GM18858 (cell line): ENCODE measurements at regions not wholly inside any gene's neighbourhood (a gene's known extent, or its start where the extent isn't known, plus 50 kb on each side); places are given as distances from the start of the nearest gene placed in this dataset.

Source experiments
- ATAC-seq: cut with Tn5 transposase; IDR thresholded peaks from one replicate; pipeline ENCODE4 v1.9.1; 2021; ENCODE audit not compliant: unreplicated experiment

GRCh38 chr16:17877821-17878360, 407.1 kb upstream of the XYLT1 start:
- ATAC-seq: no peak

DNA sequence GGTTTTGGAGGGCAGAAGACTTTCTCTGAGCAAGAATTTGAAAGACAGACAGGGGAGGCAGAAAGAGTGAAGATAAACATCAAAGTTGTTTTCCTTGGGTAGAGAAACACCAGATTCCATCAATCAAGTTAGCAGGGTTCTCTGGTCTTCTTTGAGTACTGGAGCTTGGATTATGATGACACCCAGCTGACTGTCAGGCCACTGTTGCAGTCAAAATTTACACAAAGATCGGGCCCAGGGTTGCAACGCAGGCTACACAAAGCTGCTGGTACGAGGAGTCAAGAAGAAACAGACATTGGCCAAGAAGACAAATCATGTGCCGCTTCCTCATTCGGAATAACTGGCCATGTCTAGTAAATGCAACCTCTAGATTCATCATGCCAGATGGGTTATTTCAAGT, 396.2 kb upstream of the XYLT1 start:
- ATAC-seq: no peak

DNA sequence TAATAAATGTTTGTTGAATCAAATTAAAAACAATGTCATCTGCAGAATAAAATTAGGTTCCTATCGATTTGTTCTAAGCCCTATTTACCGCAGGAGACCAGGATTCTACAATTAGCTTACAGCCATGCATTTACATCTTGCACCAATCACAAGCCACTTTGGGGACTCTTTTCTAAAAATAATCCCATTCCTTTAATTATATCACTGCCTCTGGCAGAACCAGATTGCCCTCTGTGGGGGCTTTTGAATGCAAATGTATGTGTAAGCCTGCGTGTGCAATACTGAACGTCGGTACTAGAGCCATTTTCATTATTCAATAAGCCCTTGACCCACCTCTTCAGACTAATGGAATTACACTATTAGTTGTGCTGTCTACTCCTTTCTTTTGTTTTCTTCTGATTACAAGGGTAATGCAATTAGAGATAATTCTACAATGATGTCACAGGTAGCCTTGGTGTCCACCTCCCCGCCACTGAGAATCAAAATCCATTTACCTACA, 391.3 kb upstream of the XYLT1 start:
- ATAC-seq: no peak

GRCh38 chr16:17858061-17858460, 387.3 kb upstream of the XYLT1 start:
- ATAC-seq: no peak

- ATAC-seq: no peak
Observed at GRCh38 chr16:17853958-17854357, 383.2 kb upstream of the XYLT1 start.

DNA sequence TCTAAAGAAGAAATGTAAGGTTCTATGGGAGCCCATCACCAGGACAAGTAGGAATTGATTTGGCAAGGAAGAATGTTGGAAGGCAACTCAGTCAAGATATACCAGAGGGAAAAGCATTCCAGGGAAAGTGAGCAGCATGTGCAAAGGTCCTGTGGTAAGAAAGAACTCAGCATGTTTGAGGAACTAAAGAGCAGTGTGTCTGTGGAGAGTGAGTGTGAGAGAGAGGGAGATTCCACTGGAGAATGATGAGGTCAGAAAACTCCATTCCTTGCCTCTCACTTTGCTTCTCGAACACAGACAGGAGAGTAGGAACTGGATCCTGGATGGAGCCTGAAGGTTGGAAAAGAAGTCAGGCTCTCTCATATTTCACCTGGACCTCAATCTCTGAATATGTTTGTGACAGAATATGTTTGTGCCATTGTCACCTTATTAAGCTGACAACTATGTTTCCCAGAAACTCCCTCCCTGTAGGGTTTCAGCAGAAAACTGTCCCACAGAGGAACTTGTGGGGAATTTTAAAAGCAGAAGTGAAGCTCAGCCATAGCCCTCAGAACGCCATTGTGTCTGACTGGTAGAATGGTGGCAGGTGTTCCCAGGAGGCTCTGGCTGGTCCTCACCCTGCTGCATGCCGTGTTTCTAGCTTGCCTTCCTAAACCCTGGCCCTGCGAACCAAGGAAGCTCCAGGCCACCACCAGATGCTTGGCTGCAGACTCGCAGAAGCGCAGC, 382.4 kb upstream of the XYLT1 start:
- no peak for ATAC-seq

DNA sequence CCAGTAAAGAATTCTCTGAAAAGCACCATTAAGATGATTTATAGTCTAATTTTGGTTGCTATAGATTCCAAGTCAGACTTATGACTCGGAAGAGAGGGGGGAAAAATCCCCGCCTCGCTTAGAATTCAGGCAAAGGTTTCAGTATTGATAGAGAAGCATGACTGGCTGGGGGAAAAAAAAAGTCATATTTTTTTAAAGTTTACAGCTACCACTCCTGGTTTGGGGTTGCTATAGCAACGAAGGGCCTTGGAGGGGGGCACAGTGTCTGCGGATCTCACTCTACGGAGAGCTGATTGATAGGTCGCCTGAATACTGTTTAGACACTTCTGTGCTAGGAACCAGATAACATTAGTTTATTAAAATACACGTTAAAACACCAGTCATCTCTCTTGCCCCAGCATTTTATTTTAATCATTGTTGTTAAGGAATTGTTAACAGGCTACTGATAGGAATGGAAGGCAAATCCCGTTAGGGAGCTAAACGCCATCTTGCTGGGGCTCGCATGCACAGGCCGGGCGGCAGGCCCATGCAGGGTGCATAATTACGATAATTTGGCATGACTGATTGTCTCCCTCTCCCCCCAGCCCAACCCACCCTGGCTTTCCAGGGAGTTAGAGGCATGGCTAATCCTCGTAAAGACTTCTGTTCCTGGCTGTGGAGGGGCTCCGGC, 380.0 kb upstream of the XYLT1 start:
- no peak for ATAC-seq

DNA sequence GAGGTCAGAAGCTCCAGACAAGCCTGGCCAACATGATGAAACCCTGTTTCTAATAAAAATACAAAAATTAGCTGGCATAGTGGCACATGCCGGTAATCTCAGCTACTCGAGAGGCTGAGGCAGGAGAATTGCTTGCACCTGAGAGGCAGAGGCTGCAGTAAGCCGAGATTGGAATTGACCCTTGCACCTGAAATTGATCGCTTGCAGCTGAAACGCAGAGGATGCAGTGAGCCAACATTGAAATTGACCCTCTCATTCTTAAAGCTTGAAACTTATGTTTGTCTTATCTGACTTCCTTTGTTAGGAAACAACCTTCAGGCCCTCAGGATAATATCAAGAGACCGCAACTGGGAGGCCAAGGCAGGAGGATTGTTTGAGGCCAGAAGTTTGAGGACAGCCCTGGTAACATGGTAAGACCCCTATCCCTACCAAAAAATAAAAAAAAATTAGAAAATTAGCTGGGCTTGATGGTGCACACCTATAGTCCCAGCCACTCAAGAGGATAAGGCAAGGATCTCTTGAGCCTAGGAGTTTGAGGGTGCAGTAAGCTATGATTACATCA, 376.6 kb upstream of the XYLT1 start:
- no peak for ATAC-seq

GRCh38 chr16:17846030-17846429, 375.3 kb upstream of the XYLT1 start:
- no peak for ATAC-seq

DNA sequence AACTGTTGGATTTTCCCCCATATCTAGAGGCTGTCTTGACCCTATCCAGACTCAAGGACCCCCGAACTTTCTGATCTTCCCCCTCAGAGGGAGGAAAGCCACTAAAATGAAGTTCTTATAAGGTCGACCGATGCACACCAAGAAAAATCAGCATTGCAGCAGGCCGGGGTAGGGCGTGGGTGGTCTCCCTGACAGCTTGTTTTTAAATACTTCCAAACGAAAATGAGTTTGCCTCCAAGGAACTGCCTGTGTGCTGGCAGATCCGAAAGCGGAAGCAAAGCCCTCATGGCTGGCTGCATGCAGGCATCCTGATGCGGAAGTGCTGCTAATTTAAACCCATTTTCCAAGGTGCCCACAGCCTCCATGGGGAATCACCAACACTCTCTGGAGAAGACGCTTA, 374.3 kb upstream of the XYLT1 start:
- no peak for ATAC-seq

- ATAC-seq: no peak
Observed at GRCh38 chr16:17843905-17844304, 373.1 kb upstream of the XYLT1 start.

- no peak for ATAC-seq
Observed at GRCh38 chr16:17839907-17840306, 369.1 kb upstream of the XYLT1 start.

- no peak for ATAC-seq
Observed at GRCh38 chr16:17839272-17839671, 368.5 kb upstream of the XYLT1 start.

DNA sequence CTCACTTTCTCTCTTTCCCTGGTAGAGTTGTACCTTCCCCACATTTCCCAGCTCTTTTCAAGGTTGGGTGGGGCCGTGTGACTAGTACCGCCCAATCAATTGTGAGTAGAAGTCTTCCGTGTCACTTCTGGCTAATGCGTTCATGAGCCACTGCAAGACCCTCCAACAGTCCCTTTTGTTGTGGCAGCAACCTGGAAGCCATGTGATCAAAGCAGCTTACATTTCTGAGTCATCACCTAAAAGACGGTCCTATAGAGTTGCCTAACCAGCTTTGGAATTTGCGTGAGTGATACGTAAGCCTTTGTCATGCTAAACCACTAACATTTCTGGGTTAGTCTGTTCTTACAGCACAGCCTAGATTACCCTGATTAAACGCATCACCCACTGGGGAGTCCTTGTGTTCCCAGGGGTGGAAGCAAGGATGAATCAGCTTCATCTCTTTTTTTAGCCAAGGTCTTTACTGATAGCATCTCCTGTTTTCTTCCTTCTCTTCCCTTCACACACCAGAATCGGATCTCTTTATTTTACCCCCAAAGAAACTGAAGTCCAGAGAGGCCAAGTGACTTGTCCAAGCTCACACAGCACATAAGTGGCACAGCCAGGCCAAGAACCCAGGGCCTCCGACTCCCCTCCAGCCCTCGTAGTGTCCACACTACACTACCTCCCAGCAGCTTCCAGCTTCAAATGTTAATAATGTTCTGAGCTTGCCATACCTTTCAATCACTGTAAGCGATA, 366.3 kb upstream of the XYLT1 start:
- ATAC-seq: no peak

GRCh38 chr16:17835118-17835876, 364.5 kb upstream of the XYLT1 start:
- no peak for ATAC-seq

DNA sequence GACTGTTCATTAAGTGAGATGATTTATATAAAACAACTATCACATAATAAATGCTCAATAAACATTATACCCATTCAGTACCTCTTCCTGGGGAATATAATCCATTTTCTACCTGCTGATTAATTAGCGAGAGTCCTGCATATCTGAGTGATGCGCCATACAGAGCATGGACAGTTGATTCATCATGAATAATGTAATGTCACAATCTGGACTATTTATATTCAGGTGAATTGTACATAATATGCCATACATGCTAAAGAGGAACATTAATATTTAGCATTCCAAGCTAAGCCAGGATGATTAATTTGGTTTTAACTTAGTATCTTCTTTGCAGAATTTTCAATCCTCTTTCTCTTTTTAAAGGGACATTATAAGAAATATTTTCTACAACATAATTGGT, 362.0 kb upstream of the XYLT1 start:
- ATAC-seq: no peak

DNA sequence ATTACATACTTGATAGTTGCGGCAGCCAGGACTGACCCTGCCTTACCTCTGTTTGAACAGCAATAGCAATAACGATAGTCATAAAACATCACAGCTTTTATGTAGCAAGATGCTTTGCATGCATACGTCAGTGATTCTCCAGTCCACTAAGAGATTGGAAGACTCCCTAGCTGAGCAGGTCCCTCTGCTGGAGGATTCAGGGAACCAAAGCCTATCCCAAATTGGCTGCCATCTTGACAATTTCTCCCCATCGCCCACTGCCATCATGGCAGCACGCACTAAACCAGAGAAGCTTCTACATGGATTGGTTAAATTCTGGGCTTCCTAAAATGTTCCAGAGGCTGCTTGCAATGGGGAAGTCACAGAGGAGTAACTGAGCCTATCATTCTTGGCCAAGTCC, 360.6 kb upstream of the XYLT1 start:
- no peak for ATAC-seq

GRCh38 chr16:17830651-17831050, 359.9 kb upstream of the XYLT1 start:
- ATAC-seq: no peak

GRCh38 chr16:17829811-17830210, 359.1 kb upstream of the XYLT1 start:
- no peak for ATAC-seq

GRCh38 chr16:17828012-17828411, 357.3 kb upstream of the XYLT1 start:
- ATAC-seq: no peak

- no peak for ATAC-seq
Observed at GRCh38 chr16:17827313-17827712, 356.6 kb upstream of the XYLT1 start.
